A549 (cell line): ENCODE measurements at regions not wholly inside any gene's neighbourhood (a gene's known extent, or its start where the extent isn't known, plus 50 kb on each side); places are given as distances from the start of the nearest gene placed in this dataset.

Experiments used
- ATAC-seq, 2 experiments: fragments of 200-7000 bp in 1 of 2; fragments of >200 bp in 1 of 2; cut with Nextera tagmentation in 1 of 2; cut with Tn5 transposase in 1 of 2; 3 replicates each; pipeline versions ENCODE4 v1.8.0 to v1.9.1; 2018 to 2020; ENCODE audit warnings: mild to moderate bottlenecking in 1 of 2, moderate library complexity in 1 of 2
- CTCF ChIA-PET: fragments of 300-600 bp; sonication (Branson Sonifier 250); formaldehyde crosslinking; extraction: SDS; loops from one replicate; lab custom pipeline; 2021; ENCODE audit warnings: antibody characterized with exemption, inconsistent platforms; lab: Yijun Ruan, JAX
- POLR2A ChIA-PET: fragments of 350-600 bp; formaldehyde crosslinking; extraction: SDS; loops from one replicate; lab custom pipeline; 2021; ENCODE audit warnings: antibody characterized with exemption, inconsistent platforms; lab: Yijun Ruan, JAX
- DNase-seq, 2 experiments: peaks; one replicate each; pipeline versions ENCODE4 v3.0.0 to v3.0.0-alpha.2; 2011 to 2016; ENCODE audit warnings: low read depth in 1 of 2, low spot score in 1 of 2
- FAIRE-seq: peaks from 2 replicates; lab custom pipeline; 2011; peaks lifted over from hg19 to GRCh38; lab: Jason Lieb, UNC
- H3K27ac ChIP-seq, 2 experiments: fragments of >200 bp; sonication (Bioruptor Twin); formaldehyde crosslinking; 3 replicates each; pipeline ENCODE4 v1.5.1; 2016 to 2017
- H3K4me1 ChIP-seq: fragments of >200 bp; sonication (Bioruptor Twin); formaldehyde crosslinking; 3 replicates; pipeline ENCODE4 v1.6.1; 2016
- H3K4me2 ChIP-seq: fragments of >200 bp; sonication (Bioruptor Twin); formaldehyde crosslinking; 3 replicates; pipeline ENCODE4 v1.6.1; 2016
- H3K4me3 ChIP-seq: fragments of >200 bp; sonication (Bioruptor Twin); formaldehyde crosslinking; 3 replicates; pipeline ENCODE4 v1.5.1; 2016
- H3K9me3 ChIP-seq: fragments of >200 bp; sonication (Bioruptor Twin); formaldehyde crosslinking; 3 replicates; pipeline ENCODE4 v1.6.1; 2016
- BHLHE40 ChIP-seq: IDR thresholded peaks from 2 replicates; pipeline ENCODE4 v1.6.1; 2012; ENCODE audit warnings: low read depth, low read length, inconsistent platforms
- CHD2 ChIP-seq: fragments of 150-350 bp; IDR thresholded peaks from 2 replicates; pipeline ENCODE4 v1.6.1; 2014; ENCODE audit warnings: low read length; ENCODE audit not compliant: partially characterized antibody
- EHF ChIP-seq: fragments of 250-450 bp; sonication (Bioruptor Pico); IDR thresholded peaks from 2 replicates; pipeline ENCODE4 v1.5.0; 2020; ENCODE audit warnings: mild to moderate bottlenecking
- FOSB ChIP-seq: fragments of 250-450 bp; sonication (Bioruptor Pico); IDR thresholded peaks from 2 replicates; pipeline ENCODE4 v1.5.0; 2020; ENCODE audit warnings: mild to moderate bottlenecking, moderate library complexity
- FOSL2 ChIP-seq, 2 experiments: fragments of 450-650 bp in 1 of 2; fragments of >200 bp in 1 of 2; sonication (Bioruptor Twin) in 1 of 2; formaldehyde crosslinking; IDR thresholded peaks; 2 replicates each; pipeline versions ENCODE4 v1.5.0 to v1.6.1; 2016 to 2020; ENCODE audit warnings: mild to moderate bottlenecking in 1 of 2, moderate library complexity in 1 of 2
- GATA3 ChIP-seq: IDR thresholded peaks from 2 replicates; pipeline ENCODE4 v1.6.1; 2012; ENCODE audit warnings: borderline replicate concordance
- HOXB5 ChIP-seq: fragments of 250-450 bp; sonication (Bioruptor Pico); IDR thresholded peaks from 2 replicates; pipeline ENCODE4 v1.5.0; 2020; ENCODE audit warnings: mild to moderate bottlenecking, moderate library complexity
- JUNB ChIP-seq: fragments of >200 bp; sonication (Bioruptor Twin); formaldehyde crosslinking; IDR thresholded peaks from 2 replicates; pipeline ENCODE4 v1.6.1; 2016
- KDM1A ChIP-seq: fragments of 200-600 bp; sonication (generic); IDR thresholded peaks from 2 replicates; pipeline ENCODE4 v1.6.1; 2016; ENCODE audit warnings: low read depth, mild to moderate bottlenecking
- MAX ChIP-seq: IDR thresholded peaks from 2 replicates; pipeline ENCODE4 v1.6.1; 2012
- MAZ ChIP-seq: fragments of 150-350 bp; IDR thresholded peaks from 2 replicates; pipeline ENCODE4 v1.6.1; 2014; ENCODE audit warnings: antibody characterized with exemption, low read depth, low read length, borderline replicate concordance
- MYC ChIP-seq: IDR thresholded peaks from 2 replicates; pipeline ENCODE4 v1.6.1; 2012; ENCODE audit warnings: mild to moderate bottlenecking, inconsistent platforms, low read length, improper control_type of control experiment, borderline replicate concordance
- NFE2L2 ChIP-seq: fragments of 150-350 bp; conservative IDR thresholded peaks from 2 replicates; pipeline ENCODE4 v1.6.1; 2014; ENCODE audit warnings: low read length
- NR3C1 ChIP-seq: fragments of >200 bp; sonication (Bioruptor Twin); formaldehyde crosslinking; IDR thresholded peaks from 3 replicates; pipeline ENCODE4 v1.6.1; 2017
- RCOR1 ChIP-seq: fragments of 150-350 bp; IDR thresholded peaks from 2 replicates; pipeline ENCODE4 v1.6.1; 2014; ENCODE audit warnings: antibody characterized with exemption, low read length, low read depth
- RFX5 ChIP-seq: fragments of 450-650 bp; IDR thresholded peaks from 2 replicates; pipeline ENCODE4 v1.7.1; 2014; ENCODE audit warnings: antibody characterized with exemption, mild to moderate bottlenecking, moderate library complexity
- RNF2 ChIP-seq: fragments of 200-600 bp; sonication (generic); IDR thresholded peaks from 2 replicates; pipeline ENCODE4 v1.6.1; 2016; ENCODE audit warnings: low read depth, mild to moderate bottlenecking, antibody characterized with exemption, moderate library complexity, borderline replicate concordance
- SMC3 ChIP-seq: fragments of >200 bp; sonication (Bioruptor Twin); formaldehyde crosslinking; IDR thresholded peaks from 3 replicates; pipeline ENCODE4 v1.6.1; 2018; ENCODE audit warnings: inconsistent platforms
- ZNF302 ChIP-seq: fragments of 250-450 bp; sonication (Bioruptor Pico); IDR thresholded peaks from 2 replicates; pipeline ENCODE4 v1.9.0; 2021; ENCODE audit warnings: inconsistent platforms, mild to moderate bottlenecking, moderate library complexity
- ZSCAN20 ChIP-seq: fragments of 250-450 bp; sonication (Bioruptor Pico); IDR thresholded peaks from 2 replicates; pipeline ENCODE4 v1.8.0; 2022; ENCODE audit warnings: mild to moderate bottlenecking, moderate library complexity
- WGBS: methylation state at CpG from one replicate; pipeline ENCODE4 v1.1.6; 2017; ENCODE audit errors: missing lambda C conversion rate; 5-methylcytosine and 5-hydroxymethylcytosine counted together
- TF ChIP-seq, protein P1 (sequence below): IDR thresholded peaks from 2 replicates; pipeline ENCODE4 v1.6.1; 2012; ENCODE audit warnings: low read depth, borderline replicate concordance
- TF ChIP-seq, protein P2 (sequence below): fragments of 450-650 bp; IDR thresholded peaks from 2 replicates; pipeline ENCODE4 v1.6.1; 2014; ENCODE audit warnings: antibody characterized with exemption
- TF ChIP-seq, protein P3 (sequence below): fragments of >200 bp; sonication (Bioruptor Twin); formaldehyde crosslinking; IDR thresholded peaks from 2 replicates; pipeline ENCODE4 v1.6.1; 2016
- TF ChIP-seq, protein P4 (sequence below): fragments of >200 bp; sonication (Bioruptor Twin); formaldehyde crosslinking; IDR thresholded peaks from 3 replicates; pipeline ENCODE4 v1.5.1; 2016
- TF ChIP-seq, protein P5 (sequence below): fragments of 200-600 bp; sonication (generic); IDR thresholded peaks from 2 replicates; pipeline ENCODE4 v1.6.1; 2016; ENCODE audit warnings: antibody characterized with exemption, mild to moderate bottlenecking, moderate library complexity
- TF ChIP-seq, protein P6 (sequence below): fragments of 150-350 bp; IDR thresholded peaks from 2 replicates; pipeline ENCODE4 v1.6.1; 2014; ENCODE audit warnings: low read depth, mild to moderate bottlenecking, low read length

GRCh38 chr3:187518207-187518606, 150.0 kb downstream of the RTP4 start:
- H3K27ac ChIP-seq, result no peak overlapping the region
- no peak overlapping the region for H3K4me3 ChIP-seq
- POLR2A ChIA-PET, result no interaction called here
- no peaks in the 10 kb centered on the region for H3K9me3 ChIP-seq
- H3K4me2 ChIP-seq, result no peak overlapping the region
- 49% methylated on average over 2 of the region's 2 CpGs for WGBS
- ATAC-seq, result no peak
- no peak for FAIRE-seq
- no peaks in the 10 kb centered on the region for H3K4me1 ChIP-seq
- no peak for DNase-seq
- CTCF ChIA-PET, result no interaction called here
- no peak for TF ChIP-seq NR3C1
- TF ChIP-seq BHLHE40, result no peak
- TF ChIP-seq, protein P1, sequence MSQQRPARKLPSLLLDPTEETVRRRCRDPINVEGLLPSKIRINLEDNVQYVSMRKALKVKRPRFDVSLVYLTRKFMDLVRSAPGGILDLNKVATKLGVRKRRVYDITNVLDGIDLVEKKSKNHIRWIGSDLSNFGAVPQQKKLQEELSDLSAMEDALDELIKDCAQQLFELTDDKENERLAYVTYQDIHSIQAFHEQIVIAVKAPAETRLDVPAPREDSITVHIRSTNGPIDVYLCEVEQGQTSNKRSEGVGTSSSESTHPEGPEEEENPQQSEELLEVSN, result no peak
- TF ChIP-seq MAX, result no peak
- TF ChIP-seq MYC, result no peak
- no peak for TF ChIP-seq EHF (CRISPR knock-in tag)
- no peak for TF ChIP-seq HOXB5
- TF ChIP-seq, protein P2, sequence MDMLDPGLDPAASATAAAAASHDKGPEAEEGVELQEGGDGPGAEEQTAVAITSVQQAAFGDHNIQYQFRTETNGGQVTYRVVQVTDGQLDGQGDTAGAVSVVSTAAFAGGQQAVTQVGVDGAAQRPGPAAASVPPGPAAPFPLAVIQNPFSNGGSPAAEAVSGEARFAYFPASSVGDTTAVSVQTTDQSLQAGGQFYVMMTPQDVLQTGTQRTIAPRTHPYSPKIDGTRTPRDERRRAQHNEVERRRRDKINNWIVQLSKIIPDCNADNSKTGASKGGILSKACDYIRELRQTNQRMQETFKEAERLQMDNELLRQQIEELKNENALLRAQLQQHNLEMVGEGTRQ, result no peak
- no peak for TF ChIP-seq NFE2L2
- TF ChIP-seq KDM1A, result no peak
- TF ChIP-seq, protein P3, sequence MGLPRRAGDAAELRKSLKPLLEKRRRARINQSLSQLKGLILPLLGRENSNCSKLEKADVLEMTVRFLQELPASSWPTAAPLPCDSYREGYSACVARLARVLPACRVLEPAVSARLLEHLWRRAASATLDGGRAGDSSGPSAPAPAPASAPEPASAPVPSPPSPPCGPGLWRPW, result no peak
- no peak for TF ChIP-seq RNF2
- no peak for TF ChIP-seq ZSCAN20
- no peak for TF ChIP-seq ZNF302
- TF ChIP-seq, all 56 proteins: peak for 0

DNA sequence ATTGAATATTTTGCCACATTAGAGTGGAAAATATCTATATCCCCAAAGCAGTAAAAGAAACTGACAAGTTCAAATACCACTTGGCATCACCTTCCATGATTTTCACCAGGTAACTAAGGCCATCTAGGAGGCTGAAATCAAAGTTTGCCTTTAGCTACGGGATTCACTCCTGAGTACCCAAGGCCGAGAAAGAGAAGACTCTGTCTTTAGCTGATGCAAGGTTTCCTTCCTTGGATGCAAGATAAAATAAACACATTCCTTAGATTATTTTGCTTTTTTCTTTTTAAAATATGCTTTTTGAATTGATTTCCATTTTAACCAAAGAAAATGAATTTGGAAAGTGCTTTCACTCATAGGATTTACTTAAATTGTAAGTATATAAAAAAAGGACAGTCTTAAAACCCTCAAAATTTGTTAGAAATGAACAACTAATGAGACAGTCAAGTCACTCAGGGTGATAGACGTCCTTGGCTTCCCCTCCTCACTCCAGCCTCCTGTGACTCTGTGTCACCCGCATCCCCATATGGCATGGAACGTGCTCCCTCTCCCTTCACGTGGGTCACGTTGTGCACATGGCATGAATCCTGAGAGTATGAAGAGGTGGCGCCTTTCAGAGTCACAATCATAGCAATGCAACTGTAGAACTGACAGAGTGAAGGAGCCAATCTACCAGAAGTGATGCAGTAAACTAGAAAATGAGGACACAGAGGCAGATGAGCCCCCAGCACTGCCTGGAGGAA, 148.4 kb downstream of the RTP4 start:
- ATAC-seq, result no peak
- no peak for TF ChIP-seq KDM1A
- TF ChIP-seq RNF2, result no peak
- TF ChIP-seq BHLHE40, result no peak
- TF ChIP-seq EHF (CRISPR knock-in tag), result no peak
- TF ChIP-seq GATA3, result no peak
- no peak for TF ChIP-seq MAZ
- TF ChIP-seq ZNF302, result no peak
- no peak for TF ChIP-seq RCOR1
- TF ChIP-seq FOSL2 (IDR thresholded peaks at IDR 0.05), result no peak
- no peak for TF ChIP-seq FOSL2 (CRISPR knock-in tag; IDR thresholded peaks at IDR 0.05)
- TF ChIP-seq SMC3, result no peak
- TF ChIP-seq, protein P4, sequence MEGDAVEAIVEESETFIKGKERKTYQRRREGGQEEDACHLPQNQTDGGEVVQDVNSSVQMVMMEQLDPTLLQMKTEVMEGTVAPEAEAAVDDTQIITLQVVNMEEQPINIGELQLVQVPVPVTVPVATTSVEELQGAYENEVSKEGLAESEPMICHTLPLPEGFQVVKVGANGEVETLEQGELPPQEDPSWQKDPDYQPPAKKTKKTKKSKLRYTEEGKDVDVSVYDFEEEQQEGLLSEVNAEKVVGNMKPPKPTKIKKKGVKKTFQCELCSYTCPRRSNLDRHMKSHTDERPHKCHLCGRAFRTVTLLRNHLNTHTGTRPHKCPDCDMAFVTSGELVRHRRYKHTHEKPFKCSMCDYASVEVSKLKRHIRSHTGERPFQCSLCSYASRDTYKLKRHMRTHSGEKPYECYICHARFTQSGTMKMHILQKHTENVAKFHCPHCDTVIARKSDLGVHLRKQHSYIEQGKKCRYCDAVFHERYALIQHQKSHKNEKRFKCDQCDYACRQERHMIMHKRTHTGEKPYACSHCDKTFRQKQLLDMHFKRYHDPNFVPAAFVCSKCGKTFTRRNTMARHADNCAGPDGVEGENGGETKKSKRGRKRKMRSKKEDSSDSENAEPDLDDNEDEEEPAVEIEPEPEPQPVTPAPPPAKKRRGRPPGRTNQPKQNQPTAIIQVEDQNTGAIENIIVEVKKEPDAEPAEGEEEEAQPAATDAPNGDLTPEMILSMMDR, result no peak
- ChIA-PET POLR2A (no interaction called here), CTCF (no interaction called here)
- Histone ChIP-seq H3K4me3 (no peak overlapping the region), H3K4me1 (no peaks in the 10 kb centered on the region), H3K27ac (no peak overlapping the region), H3K4me2 (no peak overlapping the region), H3K9me3 (no peaks in the 10 kb centered on the region; the same call in 2 of the 3 replicates)
- FAIRE-seq, result no peak
- DNase-seq, result no peak
- 30% methylated on average over 8 of the region's 8 CpGs for WGBS

DNA sequence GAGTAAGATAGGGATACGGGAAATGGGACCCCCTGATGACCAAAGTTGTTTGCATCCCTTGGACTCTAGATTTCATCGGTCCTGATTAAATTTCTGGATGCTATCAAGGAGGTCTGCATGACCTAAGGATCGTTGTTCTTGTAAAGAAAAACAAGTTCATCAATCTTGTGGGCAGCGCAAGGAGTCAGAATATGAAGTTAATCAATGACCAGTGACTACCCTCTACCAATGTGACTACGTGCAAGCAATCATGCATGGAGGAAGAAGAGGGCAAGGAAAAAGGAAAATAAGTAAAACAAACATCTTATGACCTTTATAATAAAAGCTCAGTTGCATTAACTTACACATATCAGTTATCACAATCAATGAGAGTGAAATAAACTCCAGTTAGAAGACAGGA, 139.7 kb downstream of the RTP4 start:
- no peaks in the 10 kb centered on the region for H3K4me1 ChIP-seq
- ChIA-PET CTCF (no interaction called here), POLR2A (no interaction called here)
- TF ChIP-seq HOXB5 (no peak), CHD2 (no peak), JUNB (no peak), FOSB (CRISPR knock-in tag) (no peak), SMC3 (no peak), RFX5 (no peak)
- TF ChIP-seq, protein P5, sequence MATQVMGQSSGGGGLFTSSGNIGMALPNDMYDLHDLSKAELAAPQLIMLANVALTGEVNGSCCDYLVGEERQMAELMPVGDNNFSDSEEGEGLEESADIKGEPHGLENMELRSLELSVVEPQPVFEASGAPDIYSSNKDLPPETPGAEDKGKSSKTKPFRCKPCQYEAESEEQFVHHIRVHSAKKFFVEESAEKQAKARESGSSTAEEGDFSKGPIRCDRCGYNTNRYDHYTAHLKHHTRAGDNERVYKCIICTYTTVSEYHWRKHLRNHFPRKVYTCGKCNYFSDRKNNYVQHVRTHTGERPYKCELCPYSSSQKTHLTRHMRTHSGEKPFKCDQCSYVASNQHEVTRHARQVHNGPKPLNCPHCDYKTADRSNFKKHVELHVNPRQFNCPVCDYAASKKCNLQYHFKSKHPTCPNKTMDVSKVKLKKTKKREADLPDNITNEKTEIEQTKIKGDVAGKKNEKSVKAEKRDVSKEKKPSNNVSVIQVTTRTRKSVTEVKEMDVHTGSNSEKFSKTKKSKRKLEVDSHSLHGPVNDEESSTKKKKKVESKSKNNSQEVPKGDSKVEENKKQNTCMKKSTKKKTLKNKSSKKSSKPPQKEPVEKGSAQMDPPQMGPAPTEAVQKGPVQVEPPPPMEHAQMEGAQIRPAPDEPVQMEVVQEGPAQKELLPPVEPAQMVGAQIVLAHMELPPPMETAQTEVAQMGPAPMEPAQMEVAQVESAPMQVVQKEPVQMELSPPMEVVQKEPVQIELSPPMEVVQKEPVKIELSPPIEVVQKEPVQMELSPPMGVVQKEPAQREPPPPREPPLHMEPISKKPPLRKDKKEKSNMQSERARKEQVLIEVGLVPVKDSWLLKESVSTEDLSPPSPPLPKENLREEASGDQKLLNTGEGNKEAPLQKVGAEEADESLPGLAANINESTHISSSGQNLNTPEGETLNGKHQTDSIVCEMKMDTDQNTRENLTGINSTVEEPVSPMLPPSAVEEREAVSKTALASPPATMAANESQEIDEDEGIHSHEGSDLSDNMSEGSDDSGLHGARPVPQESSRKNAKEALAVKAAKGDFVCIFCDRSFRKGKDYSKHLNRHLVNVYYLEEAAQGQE, result no peak
- TF ChIP-seq, protein P6, sequence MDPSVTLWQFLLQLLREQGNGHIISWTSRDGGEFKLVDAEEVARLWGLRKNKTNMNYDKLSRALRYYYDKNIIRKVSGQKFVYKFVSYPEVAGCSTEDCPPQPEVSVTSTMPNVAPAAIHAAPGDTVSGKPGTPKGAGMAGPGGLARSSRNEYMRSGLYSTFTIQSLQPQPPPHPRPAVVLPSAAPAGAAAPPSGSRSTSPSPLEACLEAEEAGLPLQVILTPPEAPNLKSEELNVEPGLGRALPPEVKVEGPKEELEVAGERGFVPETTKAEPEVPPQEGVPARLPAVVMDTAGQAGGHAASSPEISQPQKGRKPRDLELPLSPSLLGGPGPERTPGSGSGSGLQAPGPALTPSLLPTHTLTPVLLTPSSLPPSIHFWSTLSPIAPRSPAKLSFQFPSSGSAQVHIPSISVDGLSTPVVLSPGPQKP, result no peak
- H3K27ac ChIP-seq, result no peak overlapping the region
- no peaks in the 10 kb centered on the region; the same call in 2 of the 3 replicates for H3K9me3 ChIP-seq
- DNase-seq, result no peak
- ATAC-seq, result no peak
- WGBS, result 20% methylated on average over 5 of the region's 5 CpGs
- no peak overlapping the region for H3K4me3 ChIP-seq
- no peak for FAIRE-seq
- peak overlapping the region; percentile 48 for H3K4me2 ChIP-seq
